ENCODE measurements at regions not wholly inside any gene's neighbourhood (a gene's known extent, or its start where the extent isn't known, plus 50 kb on each side); places are given as distances from the start of the nearest gene placed in this dataset.

DNA sequence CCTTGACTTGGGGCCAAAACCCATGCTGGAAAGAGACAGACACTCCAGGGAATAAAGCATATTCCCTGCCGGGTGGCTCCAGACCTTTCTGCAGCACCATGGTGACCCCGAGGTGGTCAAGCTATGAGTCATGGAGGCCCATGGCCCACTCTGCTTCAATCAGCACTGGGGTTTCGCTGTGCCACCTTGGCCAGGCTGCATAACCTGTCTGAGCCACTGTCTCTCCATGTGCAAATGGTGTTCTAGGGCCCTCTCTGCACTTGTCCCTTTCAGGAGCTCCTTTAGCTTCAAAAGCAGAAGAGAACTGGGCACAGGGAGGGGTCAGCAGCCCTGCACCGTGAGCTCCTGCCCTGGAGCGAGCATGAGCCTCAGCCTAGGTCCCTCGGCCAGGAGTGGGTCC lies 410.1 kb downstream of the SHANK2 start:
- no peaks in the 10 kb centered on the region for H3K36me3 Mint-ChIP-seq (ENCODE audit: low read depth, unreplicated experiment)
- no peak overlapping the region for H2AFZ ChIP-seq (ENCODE audit: low read depth, low read length)
- no peak overlapping the region for H3K27ac ChIP-seq (ENCODE audit: low read depth, low read length)

DNA sequence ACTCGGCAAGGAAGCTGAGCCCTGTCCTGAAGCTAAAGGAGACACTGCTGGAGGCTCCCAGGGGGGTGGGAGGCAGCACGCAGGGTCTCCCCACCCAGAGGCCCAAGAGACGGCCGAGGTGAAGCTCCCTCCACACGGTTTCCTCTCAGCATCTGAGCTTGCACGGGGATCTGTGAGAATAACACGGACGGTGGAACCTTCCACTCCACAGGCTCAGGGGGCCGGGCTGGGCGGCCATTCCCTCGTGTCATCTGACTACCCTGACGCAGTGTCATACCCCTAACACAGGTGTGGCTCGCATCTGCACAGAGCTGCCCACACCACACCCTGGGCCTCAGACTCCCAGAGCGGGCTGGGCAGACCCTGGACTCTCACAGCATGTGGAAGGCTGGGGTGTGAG lies 409.7 kb downstream of the SHANK2 start:
- Histone ChIP-seq H3K4me1 (ENCODE audit: insufficient read depth, low read length) (no peaks in the 10 kb centered on the region), H3K79me2 (ENCODE audit: insufficient read depth, low read length) (no peaks in the 10 kb centered on the region), H4K20me1 (ENCODE audit: insufficient read depth, low read length) (no peaks in the 10 kb centered on the region), H3K9me3 (ENCODE audit: insufficient read depth, low read depth, low read length) (no peaks in the 10 kb centered on the region), H3K27ac (ENCODE audit: low read depth, low read length) (no peak overlapping the region), H3K9ac (ENCODE audit: low read length) (no peak overlapping the region), H3K4me3 (ENCODE audit: insufficient read depth, low read depth, low read length) (no peak overlapping the region), H3K27me3 (ENCODE audit: insufficient read depth, low read length) (no peaks in the 10 kb centered on the region), H3K4me2 (ENCODE audit: low read length) (no peak overlapping the region), H3K36me3 (ENCODE audit: insufficient read depth, low read length) (no peaks in the 10 kb centered on the region), H2AFZ (ENCODE audit: low read depth, low read length) (no peak overlapping the region)
- H3K4me3 Mint-ChIP-seq (ENCODE audit: unreplicated experiment) = no peak overlapping the region
- H3K27ac Mint-ChIP-seq (ENCODE audit: unreplicated experiment) = no peak overlapping the region
- H3K36me3 Mint-ChIP-seq (ENCODE audit: low read depth, unreplicated experiment) = no peaks in the 10 kb centered on the region
- no peak for FAIRE-seq
- TF ChIP-seq EZH2 (IDR thresholded peaks at IDR 0.05; ENCODE audit: insufficient read depth, low read length) = no peak
- TF ChIP-seq, protein P1, sequence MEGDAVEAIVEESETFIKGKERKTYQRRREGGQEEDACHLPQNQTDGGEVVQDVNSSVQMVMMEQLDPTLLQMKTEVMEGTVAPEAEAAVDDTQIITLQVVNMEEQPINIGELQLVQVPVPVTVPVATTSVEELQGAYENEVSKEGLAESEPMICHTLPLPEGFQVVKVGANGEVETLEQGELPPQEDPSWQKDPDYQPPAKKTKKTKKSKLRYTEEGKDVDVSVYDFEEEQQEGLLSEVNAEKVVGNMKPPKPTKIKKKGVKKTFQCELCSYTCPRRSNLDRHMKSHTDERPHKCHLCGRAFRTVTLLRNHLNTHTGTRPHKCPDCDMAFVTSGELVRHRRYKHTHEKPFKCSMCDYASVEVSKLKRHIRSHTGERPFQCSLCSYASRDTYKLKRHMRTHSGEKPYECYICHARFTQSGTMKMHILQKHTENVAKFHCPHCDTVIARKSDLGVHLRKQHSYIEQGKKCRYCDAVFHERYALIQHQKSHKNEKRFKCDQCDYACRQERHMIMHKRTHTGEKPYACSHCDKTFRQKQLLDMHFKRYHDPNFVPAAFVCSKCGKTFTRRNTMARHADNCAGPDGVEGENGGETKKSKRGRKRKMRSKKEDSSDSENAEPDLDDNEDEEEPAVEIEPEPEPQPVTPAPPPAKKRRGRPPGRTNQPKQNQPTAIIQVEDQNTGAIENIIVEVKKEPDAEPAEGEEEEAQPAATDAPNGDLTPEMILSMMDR (IDR thresholded peaks at IDR 0.05; ENCODE audit: insufficient read depth, low read depth, low read length) = no peak
- H3K4me1 Mint-ChIP-seq (ENCODE audit: low read depth, unreplicated experiment) = no peaks in the 10 kb centered on the region
- peaks cover 3% of the 10 kb centered on the region for H3K9me3 Mint-ChIP-seq (ENCODE audit: unreplicated experiment)
- no peak for DNase-seq (ENCODE audit: low read depth)
- peaks cover 8% of the 10 kb centered on the region for H3K27me3 Mint-ChIP-seq (ENCODE audit: low read depth, unreplicated experiment)

More for the DNA sequence above, 410.1 kb downstream of the SHANK2 start:
- Histone ChIP-seq H3K4me1 (ENCODE audit: insufficient read depth, low read length) (no peaks in the 10 kb centered on the region), H4K20me1 (ENCODE audit: insufficient read depth, low read length) (no peaks in the 10 kb centered on the region), H3K27me3 (ENCODE audit: insufficient read depth, low read length) (no peaks in the 10 kb centered on the region), H3K9ac (ENCODE audit: low read length) (no peak overlapping the region), H3K9me3 (ENCODE audit: insufficient read depth, low read depth, low read length) (no peaks in the 10 kb centered on the region), H3K36me3 (ENCODE audit: insufficient read depth, low read length) (no peaks in the 10 kb centered on the region), H3K79me2 (ENCODE audit: insufficient read depth, low read length) (no peaks in the 10 kb centered on the region), H3K4me3 (ENCODE audit: insufficient read depth, low read depth, low read length) (no peak overlapping the region), H3K4me2 (ENCODE audit: low read length) (no peak overlapping the region)
- Mint-ChIP-seq H3K27me3 (ENCODE audit: low read depth, unreplicated experiment) (peaks cover 8% of the 10 kb centered on the region), H3K9me3 (ENCODE audit: unreplicated experiment) (peaks cover 4% of the 10 kb centered on the region), H3K27ac (ENCODE audit: unreplicated experiment) (no peak overlapping the region), H3K4me3 (ENCODE audit: unreplicated experiment) (no peak overlapping the region), H3K4me1 (ENCODE audit: low read depth, unreplicated experiment) (no peaks in the 10 kb centered on the region)
- FAIRE-seq = no peak
- TF ChIP-seq EZH2 (IDR thresholded peaks at IDR 0.05; ENCODE audit: insufficient read depth, low read length) = no peak
- TF ChIP-seq, protein P1 (IDR thresholded peaks at IDR 0.05; ENCODE audit: insufficient read depth, low read depth, low read length) = no peak
- DNase-seq (ENCODE audit: low read depth) = no peak

DNA sequence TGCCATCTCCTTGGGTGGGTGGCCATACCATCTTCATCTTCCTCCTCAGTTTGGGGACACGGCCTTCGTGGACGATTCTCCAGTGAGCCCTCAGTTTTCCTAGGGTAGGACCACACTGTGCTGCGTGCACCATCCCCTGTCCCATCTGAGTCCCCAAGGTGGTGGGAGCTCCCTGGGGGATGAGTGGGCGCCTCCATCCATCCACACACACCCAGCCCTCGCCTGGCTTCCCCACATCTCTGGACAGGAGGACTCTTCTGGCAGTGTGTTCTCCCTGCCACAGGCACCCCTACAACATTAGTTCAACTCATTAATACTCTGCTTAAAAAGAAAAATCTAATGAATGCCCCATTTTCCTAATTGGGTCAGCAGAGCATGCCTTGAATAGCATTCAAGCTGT lies 408.5 kb downstream of the SHANK2 start:
- no peaks in the 10 kb centered on the region for H3K9me3 Mint-ChIP-seq (ENCODE audit: unreplicated experiment)
- TF ChIP-seq, protein P1 (IDR thresholded peaks at IDR 0.05; ENCODE audit: insufficient read depth, low read depth, low read length) = no peak
- no peak for TF ChIP-seq EZH2 (IDR thresholded peaks at IDR 0.05; ENCODE audit: insufficient read depth, low read length)
- H4K20me1 ChIP-seq (ENCODE audit: insufficient read depth, low read length) = no peaks in the 10 kb centered on the region
- no peaks in the 10 kb centered on the region for H3K79me2 ChIP-seq (ENCODE audit: insufficient read depth, low read length)
- no peak overlapping the region for H3K27ac Mint-ChIP-seq (ENCODE audit: unreplicated experiment)
- no peak overlapping the region for H2AFZ ChIP-seq (ENCODE audit: low read depth, low read length)
- DNase-seq (ENCODE audit: low read depth) (no peak), FAIRE-seq (no peak)
- H3K27ac ChIP-seq (ENCODE audit: low read depth, low read length) = no peak overlapping the region
- no peaks in the 10 kb centered on the region for H3K4me1 ChIP-seq (ENCODE audit: insufficient read depth, low read length)
- no peaks in the 10 kb centered on the region for H3K27me3 ChIP-seq (ENCODE audit: insufficient read depth, low read length)
- no peak overlapping the region for H3K4me3 Mint-ChIP-seq (ENCODE audit: unreplicated experiment)
- no peaks in the 10 kb centered on the region for H3K4me1 Mint-ChIP-seq (ENCODE audit: low read depth, unreplicated experiment)
- no peak overlapping the region for H3K4me3 ChIP-seq (ENCODE audit: insufficient read depth, low read depth, low read length)
- H3K36me3 ChIP-seq (ENCODE audit: insufficient read depth, low read length) = no peaks in the 10 kb centered on the region
- no peak overlapping the region for H3K4me2 ChIP-seq (ENCODE audit: low read length)
- H3K36me3 Mint-ChIP-seq (ENCODE audit: low read depth, unreplicated experiment) = no peaks in the 10 kb centered on the region
- H3K9me3 ChIP-seq (ENCODE audit: insufficient read depth, low read depth, low read length) = no peaks in the 10 kb centered on the region
- H3K9ac ChIP-seq (ENCODE audit: low read length) = no peak overlapping the region
- H3K27me3 Mint-ChIP-seq (ENCODE audit: low read depth, unreplicated experiment) = peaks cover 11% of the 10 kb centered on the region
